HT-29 (cell line): ENCODE measurements at regions not wholly inside any gene's neighbourhood (a gene's known extent, or its start where the extent isn't known, plus 50 kb on each side); places are given as distances from the start of the nearest gene placed in this dataset.
"Not testable (repeated sequence)": the region's sequence is repeated elsewhere in the genome, so short reads cannot be mapped to it uniquely, and the experiment has no call there.

ENCODE experiments used
- DNase-seq: peaks from one replicate; pipeline ENCODE4 v3.0.0-alpha.2; 2015; ENCODE audit warnings: low spot score

DNA sequence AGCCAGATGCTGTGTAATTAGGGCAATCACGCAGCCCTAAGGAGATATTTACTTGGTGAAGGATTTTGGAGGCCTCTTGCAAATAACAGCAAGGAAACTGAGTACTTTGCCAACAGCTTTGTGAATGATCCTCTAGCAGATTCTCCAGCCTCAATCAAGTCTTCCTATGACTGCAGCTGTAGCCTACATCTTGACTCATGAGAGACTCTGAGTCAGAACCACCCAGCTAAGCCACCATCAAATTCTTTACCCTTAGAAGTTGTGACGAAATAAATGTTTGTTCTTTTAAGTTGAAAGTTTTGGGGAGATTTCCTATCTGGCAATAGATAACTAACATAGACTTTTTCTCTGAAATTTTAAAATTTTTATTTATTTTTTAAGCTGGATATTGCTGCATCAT, 237.6 kb upstream of the CCNH start:
- DNase-seq, result no peak

DNA sequence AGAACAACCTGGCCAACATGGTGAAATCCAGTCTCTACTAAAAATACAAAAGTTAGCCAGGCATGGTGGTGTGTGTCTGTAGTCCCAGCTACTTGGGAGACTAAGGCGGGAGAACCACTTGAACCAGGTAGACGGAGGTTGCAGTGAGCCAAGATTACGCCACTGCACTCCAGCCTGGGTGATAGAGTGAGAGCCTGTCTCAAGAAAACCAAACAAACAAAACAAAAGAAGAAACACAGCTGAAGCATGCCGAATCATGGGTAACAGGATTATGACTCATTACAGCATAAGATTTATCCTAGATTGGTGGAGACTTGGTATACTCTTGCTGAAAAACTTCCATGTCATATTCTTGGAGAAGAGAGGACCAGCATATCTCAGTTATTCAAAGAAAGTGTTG, 236.7 kb upstream of the CCNH start:
- DNase-seq, result no peak

DNA sequence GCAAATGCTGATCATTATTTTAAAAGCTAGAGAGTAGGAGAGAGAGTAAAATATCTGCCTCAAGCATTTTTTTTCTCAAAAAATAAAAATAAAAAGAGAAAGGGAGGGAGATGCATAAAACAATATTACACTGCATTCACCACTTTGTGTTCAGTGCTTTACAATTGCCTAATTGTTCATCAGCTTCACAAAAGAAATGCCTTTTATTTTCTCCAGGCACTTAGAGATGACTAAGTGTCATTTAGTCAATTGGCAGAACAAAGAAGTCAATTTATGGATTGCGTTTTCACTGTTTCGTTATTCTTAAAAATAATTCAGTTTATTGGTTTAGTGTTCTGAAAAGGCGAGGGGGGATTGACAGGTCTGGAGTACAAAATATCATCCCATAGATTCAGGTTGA, 232.5 kb upstream of the CCNH start:
- DNase-seq, result no peak

DNA sequence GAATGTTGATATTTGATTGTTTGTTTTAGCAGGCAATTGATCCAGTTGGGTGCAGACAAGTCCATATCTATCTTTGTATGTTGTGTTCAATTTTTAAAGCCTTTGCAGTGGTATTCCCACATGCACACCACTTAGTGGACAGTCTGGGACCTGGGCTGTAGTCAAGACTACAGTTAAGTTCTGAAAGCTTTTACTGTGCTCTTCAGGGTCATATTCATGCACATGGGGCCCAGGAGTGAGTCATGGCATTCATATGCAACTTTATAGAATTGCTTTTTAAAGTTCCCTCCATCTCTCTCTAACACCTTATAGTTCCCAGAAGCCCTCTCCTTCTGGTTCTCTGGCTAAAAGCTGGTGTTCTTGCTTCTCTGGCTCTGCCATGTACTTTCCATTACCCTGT, 228.2 kb upstream of the CCNH start:
- DNase-seq, result no peak

DNA sequence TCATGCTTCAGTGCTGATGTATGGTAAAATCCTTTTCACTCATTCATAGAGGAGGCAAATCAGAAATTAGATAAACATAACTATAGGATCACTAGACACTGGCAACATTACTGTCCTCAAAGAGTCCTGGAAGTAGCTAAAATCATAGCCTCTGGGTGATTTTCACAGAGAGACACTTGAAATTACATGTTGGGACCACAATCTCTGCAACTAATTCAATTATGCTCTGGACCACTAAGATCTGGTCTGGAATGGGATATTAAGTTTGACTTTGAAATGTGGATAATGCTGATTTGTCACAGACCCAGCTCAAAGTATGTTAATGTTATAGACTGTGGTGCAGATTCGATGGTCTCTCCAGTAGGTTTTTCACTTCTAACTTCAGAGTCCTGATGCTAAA, 214.6 kb upstream of the CCNH start:
- no peak for DNase-seq

DNA sequence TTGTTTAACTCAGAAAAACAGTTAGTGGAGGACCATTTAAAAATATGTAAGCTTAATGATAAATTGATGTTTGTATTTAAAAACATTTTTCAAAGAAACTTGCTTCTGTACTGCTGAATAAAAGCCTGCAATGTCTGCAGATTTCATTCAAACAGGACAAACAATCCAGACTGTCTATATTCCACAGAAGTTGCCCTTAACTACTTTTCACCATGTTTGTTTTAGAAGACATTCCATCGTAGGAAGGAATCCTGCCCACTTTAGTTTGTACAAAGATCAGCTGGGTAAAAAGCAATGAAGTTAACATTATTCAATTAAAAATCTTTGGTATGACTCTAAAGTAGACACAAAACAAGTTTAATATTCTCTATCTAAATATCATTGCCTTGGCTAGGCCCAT, 195.7 kb upstream of the CCNH start:
- DNase-seq, result no peak

DNA sequence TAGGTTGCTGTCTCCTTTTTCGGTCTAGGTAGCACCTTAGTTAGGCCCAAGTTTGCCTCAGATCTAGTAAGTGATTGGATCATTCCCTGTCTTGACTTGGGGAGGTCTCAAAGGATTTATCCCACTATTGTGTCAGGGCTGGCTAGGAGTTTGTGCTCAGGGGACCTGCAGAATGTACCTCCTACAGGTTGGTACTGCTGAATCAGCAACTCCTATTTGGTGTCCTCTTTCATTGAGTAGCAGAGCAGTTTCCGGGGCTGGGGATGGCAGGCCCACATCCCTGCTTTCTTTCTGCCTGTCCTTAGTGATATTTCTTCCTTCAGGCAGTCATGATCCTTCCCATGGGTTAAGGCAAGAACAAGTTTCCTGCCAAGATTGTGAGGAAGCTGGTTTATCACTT, 192.9 kb upstream of the CCNH start:
- no peak for DNase-seq

DNA sequence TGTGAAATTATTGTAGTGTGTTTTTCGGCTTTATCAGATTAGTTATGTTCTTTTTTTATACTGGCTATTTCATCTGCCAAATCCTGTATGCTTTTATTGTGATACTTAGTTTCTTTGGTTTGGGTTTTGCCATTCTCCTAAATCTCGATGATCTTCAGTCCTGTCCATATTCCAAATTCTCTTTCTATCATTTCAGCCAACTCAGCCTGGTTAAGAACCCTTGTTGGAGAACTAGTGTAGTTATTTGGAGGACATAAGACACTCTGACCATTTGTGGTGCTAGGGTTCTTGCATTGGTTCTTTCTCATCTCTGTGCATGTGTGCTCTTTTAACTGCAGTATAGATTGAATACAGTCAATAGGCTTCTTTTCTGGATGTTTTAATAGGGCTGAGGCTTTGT, 187.0 kb upstream of the CCNH start:
- DNase-seq, result no peak

DNA sequence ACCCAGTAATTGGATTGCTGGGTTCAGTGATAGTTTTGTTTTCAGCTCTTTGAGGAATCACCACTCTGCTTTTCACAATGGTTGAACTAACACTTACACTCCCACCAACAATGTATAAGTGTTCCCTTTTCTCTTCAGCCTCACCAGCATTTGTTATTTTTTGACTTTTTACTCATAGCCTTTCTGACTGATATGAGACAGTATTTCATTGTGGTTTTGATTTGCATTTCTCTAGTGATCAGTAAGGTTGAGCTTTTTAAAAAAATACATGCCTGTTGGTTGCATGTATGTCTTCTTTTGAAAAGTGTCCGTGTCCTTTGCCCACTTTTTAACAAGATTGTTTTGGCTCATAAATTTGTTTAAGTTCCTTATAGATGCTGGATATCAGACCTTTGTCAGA, 185.7 kb upstream of the CCNH start:
- no peak for DNase-seq

DNA sequence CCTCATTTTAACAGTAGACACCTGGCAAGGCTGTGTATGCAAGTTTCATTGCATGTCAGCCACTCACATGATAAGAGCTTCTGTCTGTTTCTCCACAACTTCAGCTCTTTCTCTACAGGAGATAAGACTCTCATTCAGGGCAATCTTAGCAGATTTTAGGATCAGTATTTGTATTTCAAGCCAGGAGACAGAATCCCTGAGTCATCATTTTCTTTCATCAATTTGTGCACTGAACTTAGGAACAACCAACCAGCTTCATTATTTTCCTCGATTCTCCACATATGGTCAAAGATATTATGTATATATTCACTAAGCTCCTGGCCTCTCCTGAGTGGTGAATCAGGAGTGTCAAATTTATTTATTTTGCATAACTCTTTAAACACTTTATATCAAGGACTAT, 181.8 kb upstream of the CCNH start:
- DNase-seq, result no peak

DNA sequence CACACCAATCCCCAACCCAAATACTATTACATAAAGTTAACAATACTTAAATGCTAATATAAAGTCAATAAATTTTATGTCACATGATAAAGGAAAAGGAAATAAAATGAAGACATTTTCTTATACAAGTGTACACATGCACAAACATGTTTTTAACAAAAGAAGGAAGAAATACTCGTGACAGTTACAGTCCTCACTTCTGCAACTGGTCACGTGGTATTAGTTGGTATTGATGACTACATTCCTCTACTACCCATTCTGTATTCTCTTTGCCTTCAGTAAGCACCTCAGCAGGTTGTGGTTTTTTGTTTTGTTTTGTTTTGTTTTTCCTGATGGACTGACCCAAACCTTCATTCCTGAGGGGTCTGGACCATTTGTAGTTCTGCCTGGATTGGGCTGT, 176.9 kb upstream of the CCNH start:
- no peak for DNase-seq

DNA sequence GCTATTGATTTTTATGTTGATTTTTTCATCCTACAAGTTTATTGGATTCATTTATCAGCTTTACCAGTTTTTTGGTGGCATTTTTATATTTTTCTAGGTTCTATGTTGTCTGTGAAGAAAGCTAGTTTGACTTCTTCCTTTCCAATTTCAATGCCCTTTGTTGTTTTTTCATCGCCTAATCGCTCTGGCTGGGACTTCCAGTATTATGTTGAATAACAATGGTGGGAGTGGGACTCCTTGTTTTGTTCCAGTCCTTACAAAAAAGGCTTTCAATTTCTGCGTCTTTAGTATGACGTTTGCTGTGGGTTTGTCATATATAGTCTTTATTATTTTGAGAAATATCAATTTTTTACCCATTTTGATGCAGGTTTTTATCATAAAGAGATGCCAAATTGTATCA, 175.6 kb upstream of the CCNH start:
- DNase-seq, result no peak

DNA sequence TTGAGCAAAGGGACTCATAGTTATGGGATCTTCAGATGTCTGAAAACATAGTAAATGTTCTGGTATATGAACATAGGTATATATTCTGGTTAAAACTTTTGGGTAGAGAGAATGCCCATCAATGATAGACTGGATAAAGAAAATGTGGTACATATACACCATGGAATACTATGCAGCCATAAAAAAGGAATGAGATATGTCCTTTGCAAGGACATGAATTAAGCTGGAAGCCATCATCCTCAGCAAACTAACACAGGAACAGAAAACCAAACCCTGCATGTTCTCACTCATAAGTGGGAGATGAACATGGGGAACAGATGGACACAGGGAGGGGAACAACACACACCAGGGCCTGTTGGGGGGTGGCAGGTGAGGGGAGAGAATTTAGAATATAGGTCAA, 171.0 kb upstream of the CCNH start:
- not testable (repeated sequence) for DNase-seq

DNA sequence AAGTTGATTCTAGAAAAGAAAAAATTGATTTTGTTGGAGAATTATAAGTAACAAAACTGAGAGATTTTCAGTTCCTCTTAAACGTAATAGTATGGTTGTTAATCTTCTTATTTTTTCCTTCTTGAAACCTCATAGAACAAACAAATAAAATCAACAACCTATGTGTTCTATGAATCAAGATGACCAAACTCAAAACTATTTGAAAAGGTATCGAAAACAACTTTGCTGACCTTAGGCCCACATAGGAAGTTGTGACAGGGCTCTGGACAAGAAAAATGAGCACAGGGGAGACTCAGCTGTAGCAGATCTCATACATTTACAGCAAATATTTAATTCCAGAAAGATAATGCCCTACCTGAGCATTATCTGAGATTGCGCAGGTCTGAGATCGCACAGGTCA, 169.4 kb upstream of the CCNH start:
- no peak for DNase-seq

DNA sequence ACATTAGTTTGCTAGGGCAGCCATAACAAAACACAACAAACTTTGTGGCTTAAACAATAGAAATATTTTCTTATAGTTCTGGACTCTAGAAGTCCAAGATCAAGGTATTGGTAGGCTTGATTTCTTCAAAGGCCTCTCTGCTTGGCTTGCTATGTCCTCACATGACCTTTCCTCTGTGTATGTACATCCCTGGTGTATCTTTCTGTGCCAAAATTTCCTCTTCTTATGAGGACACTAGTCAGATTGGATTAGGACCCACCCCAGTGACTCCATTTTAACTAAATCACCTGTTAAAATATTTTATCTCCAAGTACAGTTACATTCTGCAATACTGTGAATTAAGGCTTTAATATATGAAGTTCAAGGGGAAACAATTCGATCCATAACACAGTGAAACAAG, 168.9 kb upstream of the CCNH start:
- no peak for DNase-seq

DNA sequence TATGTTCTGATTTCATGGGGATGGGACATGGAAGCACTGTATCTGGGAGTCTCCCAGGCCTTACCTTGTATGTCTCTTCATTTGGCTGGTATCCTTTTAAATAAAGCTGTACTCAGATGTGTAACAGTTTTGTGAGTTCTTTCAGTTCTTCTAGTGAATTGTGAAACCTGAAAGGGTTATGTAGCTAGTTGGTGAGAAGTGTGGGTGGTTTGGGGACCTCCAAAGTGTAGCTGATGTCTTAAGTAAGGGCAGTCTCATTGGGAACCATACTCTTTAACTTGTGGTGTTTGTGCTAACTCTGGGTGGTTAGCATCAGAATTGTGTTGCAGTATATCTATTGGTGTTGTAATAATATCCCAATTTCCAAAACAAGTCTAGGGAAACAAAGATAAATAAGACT, 166.9 kb upstream of the CCNH start:
- DNase-seq, result no peak

DNA sequence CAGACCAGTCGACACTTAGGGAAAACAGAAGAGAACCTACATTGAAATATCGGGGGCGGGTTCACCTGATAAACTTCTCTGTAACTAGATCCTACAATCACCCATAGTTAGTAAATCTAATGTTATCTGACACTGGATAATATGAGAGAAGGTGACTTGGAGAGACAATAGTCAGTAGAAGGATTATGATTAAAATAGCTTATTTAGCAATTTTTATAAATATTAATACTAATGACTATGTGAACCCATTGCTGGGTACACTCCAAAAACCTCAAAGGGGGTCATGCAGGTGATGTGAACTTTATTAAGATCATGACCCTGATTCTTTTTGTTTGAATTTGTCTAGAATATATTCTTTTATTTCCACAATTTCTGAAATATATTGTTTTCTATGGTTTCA, 164.1 kb upstream of the CCNH start:
- no peak for DNase-seq

DNA sequence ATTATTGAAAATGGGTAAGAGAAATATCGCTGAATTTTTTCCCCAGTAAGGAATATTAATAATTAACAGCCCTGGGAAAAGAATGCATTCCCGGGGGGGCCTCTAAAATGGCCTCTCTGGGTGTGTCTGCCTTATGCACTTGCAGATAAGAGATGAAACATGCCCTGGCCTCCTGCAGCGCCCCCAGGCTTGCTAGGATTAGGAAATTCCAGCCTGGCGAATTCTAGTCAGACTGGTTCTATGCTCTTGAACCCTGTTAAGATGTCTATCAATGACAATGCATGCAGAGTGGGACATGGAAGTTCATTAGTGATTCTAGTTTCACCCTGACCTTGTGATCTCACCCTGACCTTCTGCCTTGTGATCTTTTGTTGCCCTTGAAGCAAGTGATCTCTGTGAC, 163.6 kb upstream of the CCNH start:
- not testable (repeated sequence) for DNase-seq

DNA sequence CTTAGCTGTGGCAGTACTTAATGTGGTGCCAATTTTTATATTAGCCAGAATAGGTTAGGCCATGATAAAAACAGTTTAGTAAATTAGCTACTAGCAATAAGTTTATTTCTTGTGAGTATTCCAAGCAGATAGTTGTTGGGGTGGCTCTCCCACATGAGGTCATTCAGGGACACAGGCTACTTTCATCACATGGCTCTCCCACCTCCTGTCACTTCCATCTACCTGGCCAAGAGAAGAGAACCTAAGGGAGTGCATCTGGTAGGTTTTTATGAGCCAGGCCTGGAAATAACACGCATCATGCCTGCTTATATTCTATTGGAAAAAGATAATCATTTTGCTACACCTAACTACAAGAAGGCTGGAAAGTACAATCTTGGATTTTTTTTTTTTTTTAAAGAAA, 161.4 kb upstream of the CCNH start:
- DNase-seq, result no peak

DNA sequence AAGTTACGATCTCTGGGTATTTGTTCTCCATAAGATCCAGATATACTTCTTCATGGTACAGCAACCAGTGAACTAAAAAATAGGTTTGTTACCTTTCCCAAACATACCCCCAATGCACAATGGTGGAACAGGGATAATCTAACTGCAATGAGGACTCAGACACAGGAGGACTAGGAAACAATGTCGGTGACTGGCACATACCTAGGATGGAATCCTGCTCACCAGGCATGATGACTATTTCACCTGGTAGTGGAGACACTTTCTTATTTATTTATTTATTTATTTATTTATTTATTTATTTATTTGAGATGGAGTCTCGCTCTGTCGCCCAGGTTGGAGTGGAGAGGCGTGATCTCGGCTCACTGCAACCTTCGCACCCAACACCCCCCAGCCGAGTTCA, 159.9 kb upstream of the CCNH start:
- no peak for DNase-seq

DNA sequence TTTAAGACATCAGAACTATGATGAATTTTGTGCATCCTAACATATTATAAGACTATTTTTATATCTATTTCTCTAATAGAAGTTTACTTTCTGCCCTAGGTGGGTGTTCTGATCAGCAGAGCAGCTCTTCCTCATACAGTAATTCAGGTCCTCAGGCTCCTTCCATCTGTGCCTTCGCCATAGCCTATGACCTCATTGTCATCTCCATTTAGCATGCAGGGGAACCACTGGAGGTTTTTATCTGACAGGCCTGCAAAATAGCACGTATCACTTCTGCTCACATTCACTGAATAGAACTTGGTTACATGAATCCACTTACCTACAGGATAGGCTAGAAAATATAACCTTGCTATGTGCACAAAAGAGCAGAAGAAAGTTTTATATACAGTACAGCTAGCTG, 159.4 kb upstream of the CCNH start:
- no peak for DNase-seq

DNA sequence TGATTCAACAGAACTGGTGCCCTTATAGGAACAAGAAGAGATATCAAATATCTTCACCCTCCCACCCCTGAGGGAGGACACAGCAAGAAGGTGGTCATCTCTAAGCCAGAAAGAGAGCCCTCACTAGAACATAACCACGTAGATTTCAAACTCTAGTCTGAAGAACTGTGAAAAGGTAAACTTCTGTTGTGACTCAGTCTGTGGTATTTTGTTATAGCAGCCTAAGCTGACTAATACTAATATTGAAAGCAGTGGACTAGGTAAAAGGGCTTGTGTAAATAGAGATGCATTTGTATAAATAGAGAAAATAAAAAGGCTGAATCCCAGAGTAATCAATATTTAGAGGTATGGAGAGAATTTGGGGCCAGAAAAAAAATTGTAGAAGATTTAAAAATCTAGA, 157.6 kb upstream of the CCNH start:
- no peak for DNase-seq

DNA sequence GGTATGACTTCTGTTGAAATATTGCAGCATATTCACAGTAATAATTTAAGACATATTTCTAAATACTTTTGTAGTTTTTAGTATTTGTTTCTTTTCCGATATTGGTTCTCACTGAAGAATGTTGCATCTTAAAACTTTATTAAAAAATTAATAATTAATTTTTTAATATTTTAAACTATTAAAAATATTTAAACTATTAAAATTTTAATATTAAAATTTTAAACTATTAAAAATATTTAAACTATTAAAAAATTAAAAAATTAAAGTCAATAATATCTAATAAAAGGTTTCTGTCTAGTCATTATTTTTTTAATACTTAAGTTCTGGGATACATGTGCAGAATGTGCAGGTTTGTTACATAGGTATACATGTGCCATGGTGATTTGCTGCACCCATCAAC, 149.3 kb upstream of the CCNH start:
- no peak for DNase-seq

DNA sequence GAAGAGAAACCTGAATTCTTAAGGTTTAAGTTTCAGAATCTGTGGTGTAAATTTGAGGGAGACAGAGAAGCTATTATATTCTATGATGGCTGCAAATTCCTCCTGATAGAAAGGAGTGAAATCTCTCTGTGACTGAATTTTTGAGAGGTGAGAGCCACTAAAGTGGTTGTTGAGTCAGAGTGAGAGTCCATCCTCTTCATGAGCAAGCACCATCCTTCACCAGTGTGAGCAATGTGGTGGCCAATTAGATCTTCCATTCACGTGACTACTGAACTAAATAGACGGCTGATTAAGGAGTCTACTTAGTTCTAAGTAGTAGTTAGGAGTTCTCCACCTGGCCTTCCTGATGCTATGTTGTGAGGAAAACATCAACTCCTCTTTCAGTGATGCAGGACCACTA, 147.8 kb upstream of the CCNH start:
- DNase-seq, result no peak

DNA sequence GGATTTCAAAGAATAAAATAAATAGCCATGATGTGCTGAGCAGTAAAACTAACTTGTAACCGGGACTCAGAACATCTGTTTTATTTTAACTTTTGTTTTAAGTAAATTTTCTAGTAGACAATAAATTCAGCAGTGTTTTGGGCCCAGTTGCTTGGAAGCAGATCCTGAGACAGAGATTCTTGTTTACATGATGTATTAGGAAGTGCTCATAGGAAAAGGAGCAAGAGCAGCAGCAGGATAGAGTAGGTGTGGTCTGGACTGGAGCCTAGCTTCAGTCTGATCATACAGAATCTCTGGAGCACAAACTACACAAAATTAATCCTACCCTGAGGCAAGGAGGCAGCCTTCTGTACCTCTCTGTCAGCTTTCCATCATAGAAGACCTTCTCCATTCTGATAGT, 139.2 kb upstream of the CCNH start:
- no peak for DNase-seq
